SH-SY5Y (cell line): ENCODE measurements at regions not wholly inside any gene's neighbourhood (a gene's known extent, or its start where the extent isn't known, plus 50 kb on each side); places are given as distances from the start of the nearest gene placed in this dataset.

Source experiments
- GATA2 ChIP-seq: IDR thresholded peaks from 2 replicates; pipeline ENCODE4 v1.6.1; 2011; ENCODE audit warnings: mild to moderate bottlenecking, low read depth, low read length
- GATA3 ChIP-seq: IDR thresholded peaks from 2 replicates; pipeline ENCODE4 v1.6.1; 2011; ENCODE audit warnings: low read depth, mild to moderate bottlenecking, low read length, moderate library complexity

GRCh38 chr7:145737617-145738016, 379.0 kb upstream of the CNTNAP2 start:
- no peak for TF ChIP-seq GATA3
- no peak for TF ChIP-seq GATA2

- TF ChIP-seq GATA3 (no peak), GATA2 (no peak)
Measured at GRCh38 chr7:145735061-145735460, 381.5 kb upstream of the CNTNAP2 start.

GRCh38 chr7:145732521-145732920, 384.1 kb upstream of the CNTNAP2 start:
- TF ChIP-seq GATA3 (no peak), GATA2 (no peak)

DNA sequence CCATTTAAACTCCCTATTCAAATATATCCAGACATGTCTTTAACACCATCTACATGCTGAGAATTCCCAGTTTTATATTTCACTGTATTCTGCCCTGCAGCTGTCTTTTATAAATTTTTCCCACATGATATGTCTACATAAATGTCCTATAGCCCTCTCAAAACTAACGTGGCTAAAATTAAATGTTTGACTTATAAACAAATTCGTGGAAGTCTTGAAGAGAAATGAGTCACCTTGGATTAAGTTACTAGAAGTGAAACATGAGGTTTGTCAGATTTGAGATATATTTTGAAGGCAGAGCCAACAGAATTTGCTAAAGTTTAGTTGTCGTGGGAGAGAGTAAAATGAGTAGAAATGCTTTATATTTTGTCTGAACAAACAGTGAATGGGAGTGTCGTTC, 386.9 kb upstream of the CNTNAP2 start:
- TF ChIP-seq GATA2 (no peak), GATA3 (no peak)

DNA sequence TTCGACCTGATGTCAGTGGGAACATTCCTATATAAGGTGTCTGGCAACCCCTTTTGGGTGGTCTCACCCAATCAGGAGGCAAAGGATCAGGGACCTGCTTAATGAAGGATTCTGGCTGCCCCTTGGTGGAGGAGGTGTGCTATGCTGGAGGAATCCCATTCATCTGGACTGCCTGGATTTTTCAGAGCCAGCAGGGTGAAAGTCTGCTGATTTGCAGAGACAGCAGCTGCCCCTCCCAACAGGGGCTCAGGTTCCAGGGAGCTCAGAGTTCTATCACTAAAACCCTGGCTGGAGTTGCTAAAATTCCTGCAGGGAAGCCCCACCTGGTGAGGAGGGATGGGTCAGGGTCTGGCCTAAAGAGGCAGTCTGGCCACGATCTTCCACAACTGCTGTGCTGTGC, 398.5 kb upstream of the CNTNAP2 start:
- TF ChIP-seq GATA2 (no peak), GATA3 (no peak)

DNA sequence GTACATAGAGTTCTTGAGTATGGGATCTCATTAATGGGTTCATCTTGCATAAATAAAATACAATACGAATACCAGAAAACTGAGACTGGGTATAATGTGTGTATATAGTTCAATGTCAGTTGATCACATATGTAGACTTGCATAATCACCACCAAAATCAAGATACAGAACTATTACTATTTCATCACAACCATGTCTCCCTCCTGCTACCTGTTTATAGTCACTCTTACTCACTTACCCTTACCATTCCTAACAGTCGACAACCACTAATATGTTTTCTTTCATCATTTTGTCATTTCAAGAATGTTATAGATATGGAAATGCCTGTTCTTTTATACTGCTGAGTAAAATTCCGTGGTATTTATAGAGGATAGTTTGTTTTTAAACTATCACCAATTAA, 416.1 kb upstream of the CNTNAP2 start:
- no peak for TF ChIP-seq GATA2
- no peak for TF ChIP-seq GATA3

DNA sequence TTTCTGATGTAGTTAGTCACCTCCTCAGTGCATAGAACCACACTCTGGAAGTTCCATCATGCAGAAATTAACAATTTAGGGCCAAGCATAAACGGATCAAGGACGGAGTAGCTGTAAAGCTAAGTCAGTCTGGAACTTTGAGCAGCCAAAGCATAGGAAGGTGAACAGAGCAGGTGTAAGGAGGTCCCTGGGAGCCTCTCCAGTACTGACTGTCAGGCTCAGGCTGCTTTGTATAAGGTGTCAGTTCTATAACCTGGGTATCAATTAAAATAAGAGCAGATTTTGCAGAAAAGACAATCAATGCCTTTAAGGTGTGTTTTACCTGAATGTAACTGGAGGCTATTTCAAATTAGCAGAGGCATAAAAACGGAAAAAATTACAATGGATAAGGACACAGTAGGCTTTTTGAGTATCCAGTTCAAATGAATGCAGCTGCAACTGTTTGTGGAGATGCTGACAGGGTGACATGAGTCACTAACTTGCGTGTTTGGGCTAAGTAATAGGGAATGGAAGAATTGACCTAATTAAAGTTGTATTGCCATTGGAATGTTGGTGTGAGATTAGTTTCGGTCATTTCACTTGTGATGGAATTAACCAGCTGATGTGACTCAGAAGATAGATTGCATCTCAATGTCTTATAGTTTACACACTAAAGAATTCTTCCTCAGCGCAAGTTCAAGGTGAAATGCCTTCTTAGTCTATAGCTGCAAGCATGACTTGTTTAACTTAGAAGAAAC, 417.9 kb upstream of the CNTNAP2 start:
- TF ChIP-seq GATA3 (no peak), GATA2 (no peak)

DNA sequence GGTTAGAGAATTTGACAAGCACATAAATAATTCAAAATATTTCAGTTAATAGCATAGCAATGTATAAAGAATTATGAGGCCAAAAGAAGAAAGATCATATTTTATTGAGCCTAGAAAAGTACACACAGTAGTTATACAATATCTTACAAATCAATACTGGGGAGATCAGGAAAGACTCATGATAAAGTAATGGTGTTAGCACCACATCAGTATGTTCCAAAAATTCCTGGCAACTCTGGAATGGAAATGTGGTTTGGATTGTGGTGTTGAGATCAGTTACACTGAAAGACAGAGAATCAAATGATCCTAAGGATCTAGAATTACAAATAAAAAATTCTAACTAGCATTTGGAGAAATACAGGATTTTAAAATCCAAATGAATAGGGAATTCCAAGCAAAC, 420.5 kb upstream of the CNTNAP2 start:
- no peak for TF ChIP-seq GATA3
- TF ChIP-seq GATA2: no peak

- TF ChIP-seq GATA2 (no peak), GATA3 (no peak)
Measured at GRCh38 chr7:145692237-145692950, 424.2 kb upstream of the CNTNAP2 start.

DNA sequence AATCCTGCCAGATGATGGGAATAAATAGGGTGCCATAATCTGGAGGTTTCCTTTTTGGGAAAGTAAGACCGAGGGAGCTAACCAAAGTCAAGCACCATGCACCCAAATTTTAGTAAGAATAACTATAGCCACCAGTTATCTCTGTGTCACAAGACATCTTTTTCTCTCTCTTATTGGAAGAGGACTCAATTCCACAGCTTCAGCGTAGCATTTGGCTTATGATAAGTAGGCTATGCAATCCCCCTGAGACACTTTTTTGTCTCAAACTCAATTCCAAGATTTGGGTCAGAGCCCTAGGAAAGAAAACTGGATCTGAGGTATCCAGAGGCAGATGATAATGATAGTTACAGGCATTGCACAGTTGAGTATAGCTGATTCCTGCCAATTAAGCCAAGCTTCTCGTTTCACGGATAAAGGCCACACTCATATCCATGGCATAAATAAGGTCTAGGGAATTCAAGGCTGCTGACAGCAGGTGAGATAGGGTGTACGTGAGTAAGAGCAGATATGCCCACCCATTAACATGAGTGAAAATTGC, 425.2 kb upstream of the CNTNAP2 start:
- TF ChIP-seq GATA2 (no peak), GATA3 (no peak)

GRCh38 chr7:145681646-145682045, 435.0 kb upstream of the CNTNAP2 start:
- TF ChIP-seq GATA2 (no peak), GATA3 (no peak)

- no peak for TF ChIP-seq GATA2
- no peak for TF ChIP-seq GATA3
Measured at GRCh38 chr7:145681159-145681558, 435.4 kb upstream of the CNTNAP2 start.

DNA sequence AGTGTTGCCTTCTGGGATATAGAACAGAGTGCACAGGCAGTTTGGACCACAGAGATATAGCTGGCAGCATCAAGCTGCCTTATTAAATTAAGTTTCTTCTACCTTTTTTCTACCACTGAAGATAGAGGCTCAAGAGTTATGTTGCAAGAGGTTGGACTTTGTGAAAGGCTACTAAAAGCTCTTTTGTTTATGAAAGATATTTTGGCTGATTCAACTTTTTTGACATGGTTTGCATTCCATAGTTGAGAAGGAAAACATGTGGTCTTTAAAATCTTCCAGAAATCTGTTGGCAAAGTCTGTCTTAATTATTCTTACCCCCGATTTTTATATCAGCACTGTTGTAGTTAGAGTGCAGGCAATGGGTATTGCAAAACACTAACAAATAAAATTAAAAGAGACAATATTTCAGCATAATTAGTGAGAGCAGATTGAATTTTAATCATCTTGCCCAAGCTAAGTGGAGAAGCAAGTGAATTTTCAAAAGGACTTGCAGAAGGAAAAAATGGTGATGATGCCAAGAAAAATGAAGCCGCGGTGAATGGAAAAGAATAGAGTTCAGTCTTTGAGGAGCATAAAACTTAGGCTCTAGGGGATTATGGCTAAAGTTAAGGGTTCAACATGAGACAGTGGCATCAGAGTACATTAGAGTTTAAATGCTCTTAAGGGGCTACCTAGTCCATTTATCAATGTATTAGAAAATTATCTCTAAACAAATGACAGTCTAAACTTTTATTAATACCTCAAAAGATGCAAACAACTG, 450.9 kb upstream of the CNTNAP2 start:
- TF ChIP-seq GATA2 (no peak), GATA3 (no peak)

DNA sequence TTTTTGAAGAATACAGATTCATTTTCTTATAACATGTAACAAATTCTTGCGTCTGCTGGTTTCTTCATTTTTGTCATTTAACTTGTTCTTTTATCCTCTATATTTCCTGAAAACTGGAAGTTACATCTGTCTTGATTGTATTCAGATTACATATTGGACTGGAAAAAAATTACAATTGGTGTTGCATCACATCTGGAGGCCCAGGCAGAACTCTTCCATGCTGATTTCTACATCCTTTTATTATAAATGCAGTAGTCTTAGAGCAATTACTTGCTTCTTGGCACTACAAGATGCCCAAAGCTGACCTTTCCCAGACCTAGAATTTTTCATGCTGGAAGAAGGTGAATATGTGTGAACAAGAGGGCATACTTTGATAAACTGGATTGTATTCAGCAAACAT, 460.9 kb upstream of the CNTNAP2 start:
- no peak for TF ChIP-seq GATA2
- no peak for TF ChIP-seq GATA3
